K562 (cell line): ENCODE measurements at regions not wholly inside any gene's neighbourhood (a gene's known extent, or its start where the extent isn't known, plus 50 kb on each side); places are given as distances from the start of the nearest gene placed in this dataset.

ENCODE experiments used
- ATAC-seq: fragments of 200-7000 bp; cut with Tn5 transposase; 3 replicates; pipeline ENCODE4 v1.9.1; 2020; ENCODE audit warnings: moderate library complexity
- BruUV-seq: library from RNA; stranded (reverse); fragments of 400-500 nt; replicated peaks from 2 replicates; lab custom pipeline; 2021; lab: Mats Ljungman, UMichigan
- CTCF ChIA-PET: fragments of 300-600 bp; formaldehyde crosslinking; extraction: SDS; loops from one replicate; lab custom pipeline; 2021; ENCODE audit warnings: low intra/inter-chr PET ratio; lab: Yijun Ruan, JAX
- POLR2A ChIA-PET: fragments of 300-600, 350-650 bp; sonication (Branson Sonifier 250); formaldehyde crosslinking; extraction: SDS; loops from one replicate; lab custom pipeline; 2021; ENCODE audit warnings: antibody characterized with exemption, inconsistent platforms; lab: Yijun Ruan, JAX
- DNase-seq, 4 experiments: peaks; one replicate each; pipeline versions ENCODE4 v3.0.0 to v3.0.0-alpha.2; 2011 to 2018; ENCODE audit warnings: low spot score in 3 of 4, mixed read lengths in 3 of 4; ENCODE audit errors: extremely low read depth in 1 of 4
- FAIRE-seq: peaks from 2 replicates; lab custom pipeline; 2011; peaks lifted over from hg19 to GRCh38; lab: Jason Lieb, UNC
- H2AFZ ChIP-seq: 2 replicates; pipeline ENCODE4 v1.6.0; 2011; ENCODE audit warnings: low read depth, low read length, control low read depth, inconsistent platforms
- H3K27ac ChIP-seq: fragments of 200-600 bp; 3 replicates; pipeline ENCODE4 v1.8.0; 2011; ENCODE audit warnings: low read depth, mild to moderate bottlenecking, control low read depth, inconsistent platforms, low read length, moderate library complexity, mixed read lengths; ENCODE audit errors: extremely low read depth
- H3K27me3 ChIP-seq, 2 experiments: fragments of 300-600 bp in 1 of 2; 2 replicates in 1 of 2; 3 replicates in 1 of 2; pipeline versions ENCODE4 v1.6.0 to v1.8.0; 2011; ENCODE audit warnings: inconsistent platforms in 2 of 2, low read length in 2 of 2, mild to moderate bottlenecking in 1 of 2, mixed read lengths in 1 of 2, moderate library complexity in 1 of 2; ENCODE audit not compliant: control insufficient read depth in 2 of 2, insufficient read depth in 2 of 2
- H3K36me3 ChIP-seq: fragments of 300-600 bp; 3 replicates; pipeline ENCODE4 v1.8.0; 2011; ENCODE audit warnings: mild to moderate bottlenecking, low read length, inconsistent platforms; ENCODE audit not compliant: control insufficient read depth, insufficient read depth
- H3K4me1 ChIP-seq, 2 experiments: fragments of 200-600 bp in 1 of 2; replicated peaks in 1 of 2; 2 replicates in 1 of 2; 3 replicates in 1 of 2; pipeline versions ENCODE4 v1.5.1 to v1.8.0; 2011; ENCODE audit warnings: inconsistent platforms in 2 of 2, low read length in 2 of 2, mild to moderate bottlenecking in 1 of 2, mixed read lengths in 1 of 2, moderate library complexity in 1 of 2; ENCODE audit not compliant: control insufficient read depth in 2 of 2, insufficient read depth in 2 of 2
- H3K4me2 ChIP-seq: 2 replicates; pipeline ENCODE4 v1.6.1; 2011; ENCODE audit warnings: low read length, control low read depth, inconsistent platforms, mixed read lengths; ENCODE audit not compliant: insufficient read depth
- H3K4me3 ChIP-seq: fragments of 200-600 bp; sonication (generic), shearing (Covaris generic); 2 replicates; pipeline ENCODE4 v1.5.1; 2016; ENCODE audit warnings: control low read depth, inconsistent platforms
- H3K79me2 ChIP-seq: fragments of 200-600 bp; 3 replicates; pipeline ENCODE4 v1.8.0; 2011; ENCODE audit warnings: low read length, inconsistent platforms; ENCODE audit not compliant: control insufficient read depth, insufficient read depth
- H3K9ac ChIP-seq, 2 experiments: 2 replicates each; pipeline versions ENCODE4 v1.6.0 to v1.6.1; 2011; ENCODE audit warnings: low read depth in 2 of 2, low read length in 2 of 2, control low read depth in 1 of 2, inconsistent platforms in 1 of 2, mild to moderate bottlenecking in 1 of 2, mixed read lengths in 1 of 2; ENCODE audit not compliant: insufficient read depth in 1 of 2
- H3K9me1 ChIP-seq: one replicate; pipeline ENCODE4 v1.6.0; 2011; ENCODE audit warnings: inconsistent platforms, mild to moderate bottlenecking, low read length, moderate library complexity; ENCODE audit not compliant: control insufficient read depth, insufficient read depth
- H3K9me3 ChIP-seq: replicated peaks from 2 replicates; pipeline ENCODE4 v1.5.1; 2011; ENCODE audit warnings: low read depth, low read length, inconsistent platforms; ENCODE audit not compliant: control insufficient read depth, insufficient read depth
- H4K20me1 ChIP-seq: replicated peaks from 2 replicates; pipeline ENCODE4 v1.6.1; 2011; ENCODE audit warnings: low read length, inconsistent platforms, mixed read lengths; ENCODE audit not compliant: control insufficient read depth, insufficient read depth
- COPS2 ChIP-seq: fragments of 450-650 bp; conservative IDR thresholded peaks from 2 replicates; pipeline ENCODE4 v1.6.1; 2016; ENCODE audit warnings: mild to moderate bottlenecking, moderate library complexity
- HOMEZ ChIP-seq: fragments of 250-450 bp; sonication (Bioruptor Pico); IDR thresholded peaks from 2 replicates; pipeline ENCODE4 v1.4.0; 2020; ENCODE audit warnings: mild to moderate bottlenecking, moderate library complexity
- RUNX1 ChIP-seq: sonication (generic); IDR thresholded peaks from 2 replicates; pipeline ENCODE4 v1.6.1; 2016; ENCODE audit warnings: antibody characterized with exemption, low read depth
- TAL1 ChIP-seq: fragments of 450-650 bp; IDR thresholded peaks from 2 replicates; pipeline ENCODE4 v1.6.1; 2016; ENCODE audit warnings: mild to moderate bottlenecking
- ZZZ3 ChIP-seq: fragments of 450-650 bp; IDR thresholded peaks from 2 replicates; pipeline ENCODE4 v1.6.1; 2016; ENCODE audit warnings: antibody characterized with exemption, mild to moderate bottlenecking, moderate library complexity
- in situ Hi-C: fragments of 300-500 bp; cut with MboI; formaldehyde crosslinking; loops from 4 replicates; pipeline ENCODE4 v1.15.0; 2018; ENCODE audit warnings: inconsistent platforms, mixed read lengths
- intact Hi-C: fragments of 100-400 bp; cut with micrococcal nuclease; formaldehyde crosslinking; loops from 2 replicates; pipeline ENCODE4 v1.14.2; 2022

- Histone ChIP-seq H3K9me3 (no peaks in the 10 kb centered on the region; the same call in 1 of the 2 replicates), H3K9me1 (no peaks in the 10 kb centered on the region), H3K9ac (no peak overlapping the region), H3K4me2 (no peak overlapping the region), H3K4me1 (no peaks in the 10 kb centered on the region), H3K27ac (no peak overlapping the region), H3K36me3 (no peaks in the 10 kb centered on the region), H3K4me3 (no peak overlapping the region), H3K27me3 (no peaks in the 10 kb centered on the region)
- no peak for FAIRE-seq
- POLR2A ChIA-PET: interaction anchor here (0.5 kb wide), 1 partner anchor 107 kb away, joined by 4 read pairs; no protein-coding TSS in a partner anchor
- intact Hi-C loops (no loop called here), in situ Hi-C loops (no loop called here)
- no peak for DNase-seq
- CTCF ChIA-PET: no interaction called here
- no peak for ATAC-seq
- BruUV-seq: no TSS peak
- TF ChIP-seq TAL1 (no peak), RUNX1 (no peak), COPS2 (no peak), HOMEZ (CRISPR knock-in tag) (no peak), ZZZ3 (no peak)
- TF ChIP-seq, all 486 proteins: peak for 0
- Histone ChIP-seq H4K20me1 (no peaks in the 10 kb centered on the region), H2AFZ (no peak overlapping the region), H3K79me2 (no peaks in the 10 kb centered on the region)
These were observed 154.9 kb downstream of the SEMA6D start for GRCh38 chr15:47872208-47872607.
